ENCODE measurements at regions not wholly inside any gene's neighbourhood (a gene's known extent, or its start where the extent isn't known, plus 50 kb on each side); places are given as distances from the start of the nearest gene placed in this dataset.

GRCh38 chrX:20861113-20861512 lies 513.1 kb upstream of the CNKSR2 start:
- DNase-seq = no peak

- DNase-seq = no peak
Measured at GRCh38 chrX:20857746-20858145, 516.5 kb upstream of the CNKSR2 start.

GRCh38 chrX:20838477-20838876 lies 535.7 kb upstream of the CNKSR2 start:
- DNase-seq = no peak

- no peak for DNase-seq
Measured at GRCh38 chrX:20829665-20830491, 544.3 kb upstream of the CNKSR2 start.

- DNase-seq = no peak
Measured at GRCh38 chrX:20825984-20826383, 548.2 kb upstream of the CNKSR2 start.

GRCh38 chrX:20803971-20804370 lies 537.3 kb upstream of the RPS6KA3 start:
- DNase-seq = no peak

- no peak for DNase-seq
Measured at GRCh38 chrX:20802036-20802435, 535.3 kb upstream of the RPS6KA3 start.

GRCh38 chrX:20796450-20796849 lies 529.7 kb upstream of the RPS6KA3 start:
- no peak for DNase-seq

- no peak for DNase-seq
Measured at GRCh38 chrX:20789103-20789502, 522.4 kb upstream of the RPS6KA3 start.

- DNase-seq = no peak
Measured at GRCh38 chrX:20767346-20767745, 500.6 kb upstream of the RPS6KA3 start.

GRCh38 chrX:20756585-20756984 lies 489.9 kb upstream of the RPS6KA3 start:
- no peak for DNase-seq

GRCh38 chrX:20753076-20753475 lies 486.4 kb upstream of the RPS6KA3 start:
- DNase-seq = no peak

GRCh38 chrX:20746690-20747089 lies 480.0 kb upstream of the RPS6KA3 start:
- no peak for DNase-seq

- no peak for DNase-seq
Measured at GRCh38 chrX:20743046-20743445, 476.3 kb upstream of the RPS6KA3 start.

GRCh38 chrX:20742106-20742505 lies 475.4 kb upstream of the RPS6KA3 start:
- no peak for DNase-seq

- no peak for DNase-seq
Measured at GRCh38 chrX:20740443-20740842, 473.7 kb upstream of the RPS6KA3 start.

- DNase-seq = no peak
Measured at GRCh38 chrX:20739038-20739745, 472.5 kb upstream of the RPS6KA3 start.

- DNase-seq = no peak
Measured at GRCh38 chrX:20729416-20729815, 462.7 kb upstream of the RPS6KA3 start.

- DNase-seq = no peak
Measured at GRCh38 chrX:20727447-20727846, 460.7 kb upstream of the RPS6KA3 start.

- no peak for DNase-seq
Measured at GRCh38 chrX:20720954-20721626, 454.4 kb upstream of the RPS6KA3 start.

GRCh38 chrX:20718592-20719380 lies 452.1 kb upstream of the RPS6KA3 start:
- DNase-seq = no peak

GRCh38 chrX:20715176-20715575 lies 448.5 kb upstream of the RPS6KA3 start:
- no peak for DNase-seq

- DNase-seq = no peak
Measured at GRCh38 chrX:20712811-20713210, 446.1 kb upstream of the RPS6KA3 start.

Measured in CD4-positive, alpha-beta T cell treated with Interleukin-10 for 1 hour (primary cell).